PC-9 (cell line): ENCODE measurements at regions not wholly inside any gene's neighbourhood (a gene's known extent, or its start where the extent isn't known, plus 50 kb on each side); places are given as distances from the start of the nearest gene placed in this dataset.

Experiments used
- BruUV-seq: library from RNA; stranded (reverse); fragments of 400-500 nt; replicated peaks from 2 replicates; lab custom pipeline; 2021; lab: Mats Ljungman, UMichigan
- CTCF ChIA-PET: fragments of 300-600 bp; sonication (Branson Sonifier 250); formaldehyde crosslinking; loops from one replicate; lab custom pipeline; 2022; ENCODE audit warnings: antibody characterized with exemption; lab: Charles Lee
- POLR2A ChIA-PET: fragments of 300-600 bp; sonication (Branson Sonifier 250); formaldehyde crosslinking; loops from one replicate; lab custom pipeline; 2022; ENCODE audit warnings: antibody characterized with exemption; ENCODE audit not compliant: unreplicated experiment; lab: Charles Lee
- DNase-seq, 2 experiments: peaks; one replicate each; pipeline versions ENCODE4 v3.0.0 to v3.0.0-alpha.2; 2015 to 2022; ENCODE audit warnings: mixed read lengths in 1 of 2
- H2AFZ ChIP-seq: fragments of 200-600 bp; sonication (generic); 2 replicates; pipeline ENCODE4 v1.8.1; 2017; ENCODE audit warnings: antibody characterized with exemption
- H3F3A ChIP-seq: fragments of 200-600 bp; sonication (generic); 2 replicates; pipeline ENCODE4 v1.8.1; 2017; ENCODE audit warnings: antibody characterized with exemption, mild to moderate bottlenecking, low read depth; ENCODE audit not compliant: insufficient read depth
- H3K27ac ChIP-seq: fragments of 200-600 bp; sonication (generic); 2 replicates; pipeline ENCODE4 v1.6.1; 2016; ENCODE audit warnings: mixed run types
- H3K27me3 ChIP-seq: fragments of 200-600 bp; sonication (generic); 2 replicates; pipeline ENCODE4 v1.6.1; 2016; ENCODE audit warnings: low read depth, mixed run types; ENCODE audit not compliant: insufficient read depth
- H3K36me3 ChIP-seq: fragments of 200-600 bp; sonication (generic); 2 replicates; pipeline ENCODE4 v1.6.1; 2016; ENCODE audit warnings: low read depth, mixed run types
- H3K4me1 ChIP-seq: fragments of 200-600 bp; sonication (generic); replicated peaks from 2 replicates; pipeline ENCODE4 v1.6.1; 2016; ENCODE audit warnings: mixed run types; ENCODE audit not compliant: insufficient read depth
- H3K4me2 ChIP-seq: fragments of 200-600 bp; sonication (generic); 2 replicates; pipeline ENCODE4 v1.6.1; 2017; ENCODE audit warnings: mixed run types
- H3K4me3 ChIP-seq: fragments of 200-600 bp; sonication (generic); 2 replicates; pipeline ENCODE4 v1.6.1; 2016; ENCODE audit warnings: mixed run types
- H3K79me2 ChIP-seq: fragments of 200-600 bp; sonication (generic); 2 replicates; pipeline ENCODE4 v1.6.1; 2017; ENCODE audit warnings: low read depth, mixed run types
- H3K9me2 ChIP-seq: fragments of 200-600 bp; sonication (generic); 2 replicates; pipeline ENCODE4 v1.8.1; 2017; ENCODE audit warnings: mild to moderate bottlenecking; ENCODE audit not compliant: insufficient read depth
- H3K9me3 ChIP-seq: fragments of 200-600 bp; sonication (generic); 2 replicates; pipeline ENCODE4 v1.8.1; 2016; ENCODE audit warnings: low read depth; ENCODE audit not compliant: insufficient read depth
- H4K20me1 ChIP-seq: fragments of 200-600 bp; sonication (generic); 2 replicates; pipeline ENCODE4 v1.8.1; 2017; ENCODE audit not compliant: insufficient read depth
- CTCF ChIP-seq: fragments of 200-600 bp; sonication (generic); conservative IDR thresholded peaks from 2 replicates; pipeline ENCODE4 v1.6.1; 2017; ENCODE audit warnings: mixed run types, antibody characterized with exemption, mild to moderate bottlenecking, moderate library complexity
- EZH2 ChIP-seq: fragments of 200-600 bp; sonication (generic); IDR thresholded peaks from 2 replicates; pipeline ENCODE4 v1.8.0; 2017; ENCODE audit warnings: antibody characterized with exemption, low read depth
- intact Hi-C: fragments of 100-400 bp; cut with micrococcal nuclease; formaldehyde crosslinking; loops from one replicate; pipeline ENCODE4 v1.10.0; 2022; ENCODE audit not compliant: unreplicated experiment

- ChIA-PET POLR2A (no interaction called here), CTCF (no interaction called here)
- Histone ChIP-seq H3K4me1 (no peaks in the 10 kb centered on the region), H3K9me3 (no peaks in the 10 kb centered on the region), H2AFZ (no peak overlapping the region), H3K79me2 (no peaks in the 10 kb centered on the region), H3K36me3 (no peaks in the 10 kb centered on the region), H3K4me3 (no peak overlapping the region), H3K27ac (no peak overlapping the region), H3K9me2 (no peaks in the 10 kb centered on the region), H3K27me3 (peaks cover 38% of the 10 kb centered on the region), H3F3A (no peaks in the 10 kb centered on the region), H4K20me1 (no peaks in the 10 kb centered on the region), H3K4me2 (no peak overlapping the region)
- intact Hi-C loops: no loop called here
- no TSS peak for BruUV-seq
- DNase-seq: no peak
- TF ChIP-seq EZH2 (no peak), CTCF (no peak)
Measured at GRCh38 chr7:156000601-156001396, 188.5 kb upstream of the SHH start.

GRCh38 chr7:155999631-156000489 is 187.6 kb upstream of the SHH start:
- no peaks in the 10 kb centered on the region for H3K79me2 ChIP-seq
- DNase-seq: no peak
- no peaks in the 10 kb centered on the region for H3K36me3 ChIP-seq
- intact Hi-C loops: no loop called here
- H3K4me2 ChIP-seq: no peak overlapping the region
- no peaks in the 10 kb centered on the region for H3K9me2 ChIP-seq
- H3F3A ChIP-seq: no peaks in the 10 kb centered on the region
- no peak overlapping the region for H3K4me3 ChIP-seq
- H4K20me1 ChIP-seq: no peaks in the 10 kb centered on the region
- ChIA-PET CTCF (no interaction called here), POLR2A (no interaction called here)
- peaks cover 34% of the 10 kb centered on the region for H3K27me3 ChIP-seq
- H3K27ac ChIP-seq: no peak overlapping the region
- no peak overlapping the region for H2AFZ ChIP-seq
- no peaks in the 10 kb centered on the region for H3K4me1 ChIP-seq
- no peaks in the 10 kb centered on the region for H3K9me3 ChIP-seq
- no TSS peak for BruUV-seq
- TF ChIP-seq EZH2 (no peak), CTCF (no peak)

- H3K27me3 ChIP-seq: peaks cover 34% of the 10 kb centered on the region
- H3K36me3 ChIP-seq: no peaks in the 10 kb centered on the region
- no peak overlapping the region for H3K4me3 ChIP-seq
- no peaks in the 10 kb centered on the region for H3K9me2 ChIP-seq
- no peaks in the 10 kb centered on the region for H3K9me3 ChIP-seq
- TF ChIP-seq CTCF (no peak), EZH2 (no peak)
- no peaks in the 10 kb centered on the region for H3F3A ChIP-seq
- no peaks in the 10 kb centered on the region for H3K79me2 ChIP-seq
- intact Hi-C loops: no loop called here
- ChIA-PET CTCF (no interaction called here), POLR2A (no interaction called here)
- no peak for DNase-seq
- no TSS peak for BruUV-seq
- H3K4me1 ChIP-seq: no peaks in the 10 kb centered on the region
- no peak overlapping the region for H3K27ac ChIP-seq
- no peak overlapping the region for H3K4me2 ChIP-seq
- H4K20me1 ChIP-seq: no peaks in the 10 kb centered on the region
- H2AFZ ChIP-seq: no peak overlapping the region
Measured at GRCh38 chr7:155998766-155999630, 186.7 kb upstream of the SHH start.
